ENCODE measurements at regions not wholly inside any gene's neighbourhood (a gene's known extent, or its start where the extent isn't known, plus 50 kb on each side); places are given as distances from the start of the nearest gene placed in this dataset.
"Not testable (repeated sequence)": the region's sequence is repeated elsewhere in the genome, so short reads cannot be mapped to it uniquely, and the experiment has no call there.

- H3K27ac ChIP-seq; POLR2A ChIA-PET (ENCODE audit: unreplicated experiment): not testable (repeated sequence)
Observed at GRCh38 chr17:20387549-20387948, 79.8 kb downstream of the LGALS9B start.

GRCh38 chr17:20381358-20382300 lies 85.7 kb downstream of the LGALS9B start:
- BruUV-seq (replicated peaks); H3K9me2 ChIP-seq (ENCODE audit: insufficient read depth); H2AFZ ChIP-seq; H3K4me2 ChIP-seq; POLR2A ChIA-PET (ENCODE audit: unreplicated experiment); H3K4me3 ChIP-seq; H3F3A ChIP-seq (ENCODE audit: insufficient read depth, low read depth); CTCF ChIA-PET; H4K20me1 ChIP-seq (ENCODE audit: insufficient read depth); H3K79me2 ChIP-seq (ENCODE audit: low read depth); H3K36me3 ChIP-seq (ENCODE audit: low read depth); H3K27me3 ChIP-seq (ENCODE audit: insufficient read depth, low read depth); intact Hi-C loops (cut with micrococcal nuclease; ENCODE audit: unreplicated experiment); H3K27ac ChIP-seq; H3K9me3 ChIP-seq (ENCODE audit: insufficient read depth, low read depth); H3K4me1 ChIP-seq (replicated peaks; ENCODE audit: insufficient read depth): not testable (repeated sequence)
- TF ChIP-seq CTCF (conservative IDR thresholded peaks at IDR 0.05) = peak; percentile 74
- peak; percentile 36 to 49 for DNase-seq

More at GRCh38 chr17:20387549-20387948, 79.8 kb downstream of the LGALS9B start:
- H3K4me2 ChIP-seq; H2AFZ ChIP-seq; H3F3A ChIP-seq (ENCODE audit: insufficient read depth, low read depth); H3K79me2 ChIP-seq (ENCODE audit: low read depth); H3K36me3 ChIP-seq (ENCODE audit: low read depth); H3K4me1 ChIP-seq (replicated peaks; ENCODE audit: insufficient read depth); H3K27me3 ChIP-seq (ENCODE audit: insufficient read depth, low read depth); H3K9me3 ChIP-seq (ENCODE audit: insufficient read depth, low read depth); CTCF ChIA-PET; intact Hi-C loops (cut with micrococcal nuclease; ENCODE audit: unreplicated experiment); DNase-seq; H4K20me1 ChIP-seq (ENCODE audit: insufficient read depth); H3K9me2 ChIP-seq (ENCODE audit: insufficient read depth); H3K4me3 ChIP-seq; BruUV-seq (replicated peaks): not testable (repeated sequence)

GRCh38 chr17:20380625-20381024 lies 86.7 kb downstream of the LGALS9B start:
- H3K79me2 ChIP-seq (ENCODE audit: low read depth); H3K9me2 ChIP-seq (ENCODE audit: insufficient read depth); H3F3A ChIP-seq (ENCODE audit: insufficient read depth, low read depth); DNase-seq; CTCF ChIA-PET; H3K27me3 ChIP-seq (ENCODE audit: insufficient read depth, low read depth); H3K4me2 ChIP-seq; H3K27ac ChIP-seq; intact Hi-C loops (cut with micrococcal nuclease; ENCODE audit: unreplicated experiment); H2AFZ ChIP-seq; H3K9me3 ChIP-seq (ENCODE audit: insufficient read depth, low read depth); H4K20me1 ChIP-seq (ENCODE audit: insufficient read depth); H3K4me1 ChIP-seq (replicated peaks; ENCODE audit: insufficient read depth); H3K4me3 ChIP-seq; H3K36me3 ChIP-seq (ENCODE audit: low read depth); POLR2A ChIA-PET (ENCODE audit: unreplicated experiment); BruUV-seq (replicated peaks): not testable (repeated sequence)

- H3K79me2 ChIP-seq (ENCODE audit: low read depth); POLR2A ChIA-PET (ENCODE audit: unreplicated experiment); H2AFZ ChIP-seq; H3K9me3 ChIP-seq (ENCODE audit: insufficient read depth, low read depth); BruUV-seq (replicated peaks); H3K4me1 ChIP-seq (replicated peaks; ENCODE audit: insufficient read depth); H3K27me3 ChIP-seq (ENCODE audit: insufficient read depth, low read depth); H3F3A ChIP-seq (ENCODE audit: insufficient read depth, low read depth); CTCF ChIA-PET; H3K4me3 ChIP-seq; DNase-seq; H3K4me2 ChIP-seq; H4K20me1 ChIP-seq (ENCODE audit: insufficient read depth); H3K9me2 ChIP-seq (ENCODE audit: insufficient read depth); H3K27ac ChIP-seq; H3K36me3 ChIP-seq (ENCODE audit: low read depth); intact Hi-C loops (cut with micrococcal nuclease; ENCODE audit: unreplicated experiment): not testable (repeated sequence)
Observed at GRCh38 chr17:20379251-20379650, 88.1 kb downstream of the LGALS9B start.

- POLR2A ChIA-PET (ENCODE audit: unreplicated experiment); H3K79me2 ChIP-seq (ENCODE audit: low read depth); H3K9me2 ChIP-seq (ENCODE audit: insufficient read depth); H2AFZ ChIP-seq; H3K4me3 ChIP-seq; H3K9me3 ChIP-seq (ENCODE audit: insufficient read depth, low read depth); H3K36me3 ChIP-seq (ENCODE audit: low read depth); H3K4me2 ChIP-seq; H3F3A ChIP-seq (ENCODE audit: insufficient read depth, low read depth); H3K27me3 ChIP-seq (ENCODE audit: insufficient read depth, low read depth); intact Hi-C loops (cut with micrococcal nuclease; ENCODE audit: unreplicated experiment); BruUV-seq (replicated peaks); CTCF ChIA-PET; H3K27ac ChIP-seq; DNase-seq; H4K20me1 ChIP-seq (ENCODE audit: insufficient read depth); H3K4me1 ChIP-seq (replicated peaks; ENCODE audit: insufficient read depth): not testable (repeated sequence)
Observed at GRCh38 chr17:20376642-20377041, 90.7 kb downstream of the LGALS9B start.

GRCh38 chr17:20375745-20376144 lies 91.6 kb downstream of the LGALS9B start:
- BruUV-seq (replicated peaks); CTCF ChIA-PET; H3K9me3 ChIP-seq (ENCODE audit: insufficient read depth, low read depth); H3K9me2 ChIP-seq (ENCODE audit: insufficient read depth); H4K20me1 ChIP-seq (ENCODE audit: insufficient read depth); H3K79me2 ChIP-seq (ENCODE audit: low read depth); intact Hi-C loops (cut with micrococcal nuclease; ENCODE audit: unreplicated experiment); H3K36me3 ChIP-seq (ENCODE audit: low read depth); DNase-seq; POLR2A ChIA-PET (ENCODE audit: unreplicated experiment); H3K4me1 ChIP-seq (replicated peaks; ENCODE audit: insufficient read depth); H2AFZ ChIP-seq; H3K4me3 ChIP-seq; H3K4me2 ChIP-seq; H3K27me3 ChIP-seq (ENCODE audit: insufficient read depth, low read depth); H3K27ac ChIP-seq; H3F3A ChIP-seq (ENCODE audit: insufficient read depth, low read depth): not testable (repeated sequence)

All from PC-9 (cell line).